ENCODE measurements at regions not wholly inside any gene's neighbourhood (a gene's known extent, or its start where the extent isn't known, plus 50 kb on each side); places are given as distances from the start of the nearest gene placed in this dataset.

- Histone ChIP-seq H2BK15ac (ENCODE audit: low read depth, low read length) (no peak overlapping the region), H3K36me3 (ENCODE audit: control insufficient read depth, insufficient read depth, low read length) (no peaks in the 10 kb centered on the region), H4K5ac (ENCODE audit: low read depth, low read length) (no peak overlapping the region), H2AFZ (replicated peaks; ENCODE audit: low read length, poor library complexity) (no peak overlapping the region), H4K20me1 (ENCODE audit: insufficient read depth, low read length) (no peaks in the 10 kb centered on the region), H3K18ac (ENCODE audit: low read depth, low read length) (no peak overlapping the region), H3K4me2 (ENCODE audit: low read depth, low read length) (no peak overlapping the region), H2BK5ac (ENCODE audit: low read depth, low read length, poor library complexity, severe bottlenecking) (no peak overlapping the region), H3K14ac (replicated peaks; ENCODE audit: low read depth, low read length) (no peak overlapping the region), H3K4me1 (ENCODE audit: control insufficient read depth, insufficient read depth, low read length) (no peaks in the 10 kb centered on the region), H3K56ac (ENCODE audit: extremely low read depth, insufficient read depth, low read length) (no peak overlapping the region), H3K79me1 (ENCODE audit: low read depth in 1 of 2, low read length in 2 of 2) (no peaks in the 10 kb centered on the region), H2AK5ac (ENCODE audit: low read depth, low read length) (no peak overlapping the region), H3K9me1 (ENCODE audit: insufficient read depth, low read length) (no peaks in the 10 kb centered on the region), H3K4me3 (ENCODE audit: insufficient read depth, low read depth, low read length) (no peak overlapping the region), H3K27me3 (ENCODE audit: control insufficient read depth, insufficient read depth, low read length) (no peaks in the 10 kb centered on the region), H3K9me3 (ENCODE audit: control insufficient read depth, insufficient read depth, low read length) (no peaks in the 10 kb centered on the region), H3K9ac (ENCODE audit: low read depth, low read length) (no peak overlapping the region), H4K91ac (ENCODE audit: insufficient read depth, low read depth, low read length) (no peak overlapping the region), H3K23ac (ENCODE audit: low read depth, low read length) (no peak overlapping the region), H2BK120ac (ENCODE audit: low read depth, low read length) (no peak overlapping the region), H3K27ac (ENCODE audit: insufficient read depth, low read length) (no peak overlapping the region), H4K8ac (ENCODE audit: low read depth in 2 of 2, low read length in 2 of 2) (no peak overlapping the region), H3K4ac (ENCODE audit: low read depth, low read length) (no peak overlapping the region), H2AK9ac (replicated peaks; ENCODE audit: low read depth, low read length, poor library complexity) (no peak overlapping the region), H2BK20ac (ENCODE audit: low read depth, low read length) (no peak overlapping the region)
- dilution Hi-C loops (cut with HindIII; ENCODE audit: low sequenced_read_pairs, unreplicated experiment) (no loop called here), intact Hi-C loops (cut with micrococcal nuclease) (no loop called here), in situ Hi-C loops (cut with MboI; ENCODE audit: low sequenced_read_pairs) (no loop called here)
- no peak for ATAC-seq (ENCODE audit: low read depth)
- POLR2A ChIA-PET (ENCODE audit: unreplicated experiment) = no interaction called here
- CTCF ChIA-PET = no interaction called here
- no TSS peak for BruUV-seq (replicated peaks)
- no peak for TF ChIP-seq BHLHE40 (IDR thresholded peaks at IDR 0.05; ENCODE audit: low read depth, low read length)
- TF ChIP-seq RCOR1 (IDR thresholded peaks at IDR 0.05; ENCODE audit: insufficient replicate concordance, low read length) = no peak
- no peak for TF ChIP-seq RFX5 (IDR thresholded peaks at IDR 0.05; ENCODE audit: low read depth, low read length)
- no peak for TF ChIP-seq FOS (IDR thresholded peaks at IDR 0.05; ENCODE audit: low read depth, low read length)
- TF ChIP-seq SMC3 (IDR thresholded peaks at IDR 0.05; ENCODE audit: low read depth, low read length) = no peak
- no peak for TF ChIP-seq CHD1 (IDR thresholded peaks at IDR 0.05; ENCODE audit: low read depth, low read length)
- no peak for TF ChIP-seq POLR2A (IDR thresholded peaks at IDR 0.05; ENCODE audit: low read depth, low read length)
- no peak for TF ChIP-seq MXI1 (IDR thresholded peaks at IDR 0.05; ENCODE audit: borderline replicate concordance, low read depth, low read length)
- TF ChIP-seq CEBPB (IDR thresholded peaks at IDR 0.05; ENCODE audit: low read depth, low read length) = no peak
- TF ChIP-seq, protein P1, sequence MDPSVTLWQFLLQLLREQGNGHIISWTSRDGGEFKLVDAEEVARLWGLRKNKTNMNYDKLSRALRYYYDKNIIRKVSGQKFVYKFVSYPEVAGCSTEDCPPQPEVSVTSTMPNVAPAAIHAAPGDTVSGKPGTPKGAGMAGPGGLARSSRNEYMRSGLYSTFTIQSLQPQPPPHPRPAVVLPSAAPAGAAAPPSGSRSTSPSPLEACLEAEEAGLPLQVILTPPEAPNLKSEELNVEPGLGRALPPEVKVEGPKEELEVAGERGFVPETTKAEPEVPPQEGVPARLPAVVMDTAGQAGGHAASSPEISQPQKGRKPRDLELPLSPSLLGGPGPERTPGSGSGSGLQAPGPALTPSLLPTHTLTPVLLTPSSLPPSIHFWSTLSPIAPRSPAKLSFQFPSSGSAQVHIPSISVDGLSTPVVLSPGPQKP (IDR thresholded peaks at IDR 0.05; ENCODE audit: borderline replicate concordance, low read depth, low read length) = no peak
- TF ChIP-seq, protein P2, sequence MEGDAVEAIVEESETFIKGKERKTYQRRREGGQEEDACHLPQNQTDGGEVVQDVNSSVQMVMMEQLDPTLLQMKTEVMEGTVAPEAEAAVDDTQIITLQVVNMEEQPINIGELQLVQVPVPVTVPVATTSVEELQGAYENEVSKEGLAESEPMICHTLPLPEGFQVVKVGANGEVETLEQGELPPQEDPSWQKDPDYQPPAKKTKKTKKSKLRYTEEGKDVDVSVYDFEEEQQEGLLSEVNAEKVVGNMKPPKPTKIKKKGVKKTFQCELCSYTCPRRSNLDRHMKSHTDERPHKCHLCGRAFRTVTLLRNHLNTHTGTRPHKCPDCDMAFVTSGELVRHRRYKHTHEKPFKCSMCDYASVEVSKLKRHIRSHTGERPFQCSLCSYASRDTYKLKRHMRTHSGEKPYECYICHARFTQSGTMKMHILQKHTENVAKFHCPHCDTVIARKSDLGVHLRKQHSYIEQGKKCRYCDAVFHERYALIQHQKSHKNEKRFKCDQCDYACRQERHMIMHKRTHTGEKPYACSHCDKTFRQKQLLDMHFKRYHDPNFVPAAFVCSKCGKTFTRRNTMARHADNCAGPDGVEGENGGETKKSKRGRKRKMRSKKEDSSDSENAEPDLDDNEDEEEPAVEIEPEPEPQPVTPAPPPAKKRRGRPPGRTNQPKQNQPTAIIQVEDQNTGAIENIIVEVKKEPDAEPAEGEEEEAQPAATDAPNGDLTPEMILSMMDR (conservative IDR thresholded peaks at IDR 0.05; ENCODE audit: low read depth, low read length) = no peak
- no peak for TF ChIP-seq MAFK (IDR thresholded peaks at IDR 0.05; ENCODE audit: low read depth, low read length)
- TF ChIP-seq NFE2L2 (IDR thresholded peaks at IDR 0.05; ENCODE audit: low read depth, low read length) = no peak
- no peak for TF ChIP-seq MAZ (IDR thresholded peaks at IDR 0.05; ENCODE audit: borderline replicate concordance, low read depth, low read length)
- no peak for DNase-seq
Observed at GRCh38 chrX:124240422-124240821, 92.0 kb upstream of the TEX13D start.

Measured in IMR-90 (cell line).